ENCODE measurements at regions not wholly inside any gene's neighbourhood (a gene's known extent, or its start where the extent isn't known, plus 50 kb on each side); places are given as distances from the start of the nearest gene placed in this dataset.

DNA sequence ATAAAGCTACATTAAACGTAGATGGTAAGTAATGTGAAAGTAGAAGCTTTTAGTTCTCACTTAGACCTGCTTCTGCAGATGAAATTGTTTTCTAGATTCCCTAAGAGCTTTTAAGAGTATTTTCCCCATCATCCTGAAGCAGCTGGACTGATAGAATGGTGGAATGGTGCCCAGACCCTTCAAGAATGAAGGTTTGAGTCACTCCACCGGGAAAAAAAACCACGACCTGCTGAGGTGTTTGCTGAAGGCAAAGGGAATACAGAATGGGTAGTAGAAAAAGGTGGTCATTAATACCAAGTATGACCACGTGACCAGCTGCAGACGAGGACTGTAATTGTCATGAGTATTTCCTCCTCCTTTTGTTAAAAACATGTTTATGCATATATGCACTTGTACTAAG is 79.2 kb upstream of the PTPRZ1 start:
- no TSS peak for BruUV-seq (replicated peaks)
- ChIA-PET POLR2A (no interaction called here), CTCF (no interaction called here)
- no peaks in the 10 kb centered on the region for H3K9me3 ChIP-seq (ENCODE audit: control insufficient read depth, insufficient read depth, low read depth, low read length)
- ATAC-seq (no peak), DNase-seq (ENCODE audit: low read depth, low spot score) (no peak)
- no peak overlapping the region for H3K27ac ChIP-seq (ENCODE audit: low read length)
- no peak overlapping the region for H3K4me3 ChIP-seq (ENCODE audit: low read depth in 2 of 2, low read length in 2 of 2)
- no peaks in the 10 kb centered on the region for H3K27me3 ChIP-seq (ENCODE audit: control insufficient read depth, insufficient read depth, low read length)
- in situ Hi-C loops (cut with HindIII; ENCODE audit: low pct_unique_long_range_greater_than_20kb, low sequenced_read_pairs) (no loop called here), intact Hi-C loops (cut with micrococcal nuclease; ENCODE audit: unreplicated experiment) (no loop called here)
- no peak for TF ChIP-seq POLR2AphosphoS5 (IDR thresholded peaks at IDR 0.05; ENCODE audit: low read depth, low read length)
- H3K4me1 ChIP-seq (ENCODE audit: control insufficient read depth, insufficient read depth, low read length), result no peaks in the 10 kb centered on the region
- H3K36me3 ChIP-seq (ENCODE audit: control insufficient read depth, insufficient read depth, low read length), result no peaks in the 10 kb centered on the region

DNA sequence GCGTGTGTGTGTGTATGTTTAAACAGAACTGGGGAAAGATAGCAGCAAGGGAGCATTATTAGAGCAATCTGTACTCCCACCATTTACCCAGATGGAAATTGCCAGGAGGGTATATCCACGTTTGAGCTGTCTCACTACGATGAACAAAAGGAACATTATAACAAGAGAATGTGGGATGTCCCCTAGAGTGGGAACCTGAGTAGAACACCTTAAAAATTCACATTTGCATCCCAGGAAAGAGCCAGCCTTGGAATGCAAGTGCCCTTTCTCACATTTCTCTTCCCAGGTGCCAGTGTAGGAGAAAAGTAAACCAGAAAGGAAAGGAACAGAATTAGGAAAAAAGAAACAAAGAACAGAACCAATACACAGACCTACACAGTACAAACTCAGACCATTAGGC is 95.3 kb upstream of the PTPRZ1 start:
- in situ Hi-C loops (cut with HindIII; ENCODE audit: low pct_unique_long_range_greater_than_20kb, low sequenced_read_pairs) (no loop called here), intact Hi-C loops (cut with micrococcal nuclease; ENCODE audit: unreplicated experiment) (no loop called here)
- no peak for ATAC-seq
- Histone ChIP-seq H3K4me1 (ENCODE audit: control insufficient read depth, insufficient read depth, low read length) (no peaks in the 10 kb centered on the region), H3K4me3 (ENCODE audit: low read depth in 2 of 2, low read length in 2 of 2) (no peak overlapping the region), H3K36me3 (ENCODE audit: control insufficient read depth, insufficient read depth, low read length) (no peaks in the 10 kb centered on the region), H3K9me3 (ENCODE audit: control insufficient read depth, insufficient read depth, low read depth, low read length) (no peaks in the 10 kb centered on the region), H3K27me3 (ENCODE audit: control insufficient read depth, insufficient read depth, low read length) (no peaks in the 10 kb centered on the region), H3K27ac (ENCODE audit: low read length) (no peak overlapping the region)
- ChIA-PET POLR2A (no interaction called here), CTCF (no interaction called here)
- no TSS peak for BruUV-seq (replicated peaks)
- DNase-seq (ENCODE audit: low read depth, low spot score), result no peak
- TF ChIP-seq TCF7L2 (IDR thresholded peaks at IDR 0.05; ENCODE audit: low read depth, low read length) (no peak), POLR2AphosphoS5 (IDR thresholded peaks at IDR 0.05; ENCODE audit: low read depth, low read length) (no peak), SIN3A (IDR thresholded peaks at IDR 0.05; ENCODE audit: borderline replicate concordance, insufficient read depth, low read depth, low read length) (no peak)
- TF ChIP-seq, protein P1, sequence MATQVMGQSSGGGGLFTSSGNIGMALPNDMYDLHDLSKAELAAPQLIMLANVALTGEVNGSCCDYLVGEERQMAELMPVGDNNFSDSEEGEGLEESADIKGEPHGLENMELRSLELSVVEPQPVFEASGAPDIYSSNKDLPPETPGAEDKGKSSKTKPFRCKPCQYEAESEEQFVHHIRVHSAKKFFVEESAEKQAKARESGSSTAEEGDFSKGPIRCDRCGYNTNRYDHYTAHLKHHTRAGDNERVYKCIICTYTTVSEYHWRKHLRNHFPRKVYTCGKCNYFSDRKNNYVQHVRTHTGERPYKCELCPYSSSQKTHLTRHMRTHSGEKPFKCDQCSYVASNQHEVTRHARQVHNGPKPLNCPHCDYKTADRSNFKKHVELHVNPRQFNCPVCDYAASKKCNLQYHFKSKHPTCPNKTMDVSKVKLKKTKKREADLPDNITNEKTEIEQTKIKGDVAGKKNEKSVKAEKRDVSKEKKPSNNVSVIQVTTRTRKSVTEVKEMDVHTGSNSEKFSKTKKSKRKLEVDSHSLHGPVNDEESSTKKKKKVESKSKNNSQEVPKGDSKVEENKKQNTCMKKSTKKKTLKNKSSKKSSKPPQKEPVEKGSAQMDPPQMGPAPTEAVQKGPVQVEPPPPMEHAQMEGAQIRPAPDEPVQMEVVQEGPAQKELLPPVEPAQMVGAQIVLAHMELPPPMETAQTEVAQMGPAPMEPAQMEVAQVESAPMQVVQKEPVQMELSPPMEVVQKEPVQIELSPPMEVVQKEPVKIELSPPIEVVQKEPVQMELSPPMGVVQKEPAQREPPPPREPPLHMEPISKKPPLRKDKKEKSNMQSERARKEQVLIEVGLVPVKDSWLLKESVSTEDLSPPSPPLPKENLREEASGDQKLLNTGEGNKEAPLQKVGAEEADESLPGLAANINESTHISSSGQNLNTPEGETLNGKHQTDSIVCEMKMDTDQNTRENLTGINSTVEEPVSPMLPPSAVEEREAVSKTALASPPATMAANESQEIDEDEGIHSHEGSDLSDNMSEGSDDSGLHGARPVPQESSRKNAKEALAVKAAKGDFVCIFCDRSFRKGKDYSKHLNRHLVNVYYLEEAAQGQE (IDR thresholded peaks at IDR 0.05; ENCODE audit: insufficient read depth in 1 of 2, low read depth in 2 of 2, low read length in 1 of 2), result no peak
- TF ChIP-seq, protein P2, sequence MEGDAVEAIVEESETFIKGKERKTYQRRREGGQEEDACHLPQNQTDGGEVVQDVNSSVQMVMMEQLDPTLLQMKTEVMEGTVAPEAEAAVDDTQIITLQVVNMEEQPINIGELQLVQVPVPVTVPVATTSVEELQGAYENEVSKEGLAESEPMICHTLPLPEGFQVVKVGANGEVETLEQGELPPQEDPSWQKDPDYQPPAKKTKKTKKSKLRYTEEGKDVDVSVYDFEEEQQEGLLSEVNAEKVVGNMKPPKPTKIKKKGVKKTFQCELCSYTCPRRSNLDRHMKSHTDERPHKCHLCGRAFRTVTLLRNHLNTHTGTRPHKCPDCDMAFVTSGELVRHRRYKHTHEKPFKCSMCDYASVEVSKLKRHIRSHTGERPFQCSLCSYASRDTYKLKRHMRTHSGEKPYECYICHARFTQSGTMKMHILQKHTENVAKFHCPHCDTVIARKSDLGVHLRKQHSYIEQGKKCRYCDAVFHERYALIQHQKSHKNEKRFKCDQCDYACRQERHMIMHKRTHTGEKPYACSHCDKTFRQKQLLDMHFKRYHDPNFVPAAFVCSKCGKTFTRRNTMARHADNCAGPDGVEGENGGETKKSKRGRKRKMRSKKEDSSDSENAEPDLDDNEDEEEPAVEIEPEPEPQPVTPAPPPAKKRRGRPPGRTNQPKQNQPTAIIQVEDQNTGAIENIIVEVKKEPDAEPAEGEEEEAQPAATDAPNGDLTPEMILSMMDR (IDR thresholded peaks at IDR 0.05), result no peak

DNA sequence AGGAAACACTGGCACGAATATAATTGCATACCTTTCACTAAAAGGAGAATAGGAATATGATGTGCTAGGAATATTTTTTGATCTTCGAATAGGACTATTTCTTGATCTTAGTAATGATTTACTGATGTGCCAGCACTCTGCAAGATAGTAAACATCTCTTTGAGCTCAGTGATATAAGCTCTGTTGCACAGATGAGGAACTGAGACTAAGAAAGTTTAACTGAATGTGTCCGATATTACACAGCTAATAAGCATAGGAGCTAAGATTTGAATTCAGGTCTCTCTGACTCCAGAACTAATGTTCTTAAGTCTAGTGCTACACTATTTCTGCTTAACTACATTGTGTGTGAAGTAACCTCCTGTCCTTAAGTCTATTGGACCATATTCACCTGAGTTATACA is 98.4 kb upstream of the PTPRZ1 start:
- H3K4me1 ChIP-seq (ENCODE audit: control insufficient read depth, insufficient read depth, low read length), result no peaks in the 10 kb centered on the region
- ATAC-seq, result no peak
- TF ChIP-seq POLR2AphosphoS5 (IDR thresholded peaks at IDR 0.05; ENCODE audit: low read depth, low read length) (no peak), TCF7L2 (IDR thresholded peaks at IDR 0.05; ENCODE audit: low read depth, low read length) (no peak), SIN3A (IDR thresholded peaks at IDR 0.05; ENCODE audit: borderline replicate concordance, insufficient read depth, low read depth, low read length) (no peak)
- TF ChIP-seq, protein P2 (IDR thresholded peaks at IDR 0.05), result no peak
- TF ChIP-seq, protein P1 (IDR thresholded peaks at IDR 0.05; ENCODE audit: insufficient read depth in 1 of 2, low read depth in 2 of 2, low read length in 1 of 2), result no peak
- POLR2A ChIA-PET, result no interaction called here
- in situ Hi-C loops (cut with HindIII; ENCODE audit: low pct_unique_long_range_greater_than_20kb, low sequenced_read_pairs), result no loop called here
- no peak for DNase-seq (ENCODE audit: low read depth, low spot score)
- H3K9me3 ChIP-seq (ENCODE audit: control insufficient read depth, insufficient read depth, low read depth, low read length), result no peaks in the 10 kb centered on the region
- BruUV-seq (replicated peaks), result no TSS peak
- intact Hi-C loops (cut with micrococcal nuclease; ENCODE audit: unreplicated experiment), result no loop called here
- H3K27ac ChIP-seq (ENCODE audit: low read length), result no peak overlapping the region
- CTCF ChIA-PET, result no interaction called here
- H3K27me3 ChIP-seq (ENCODE audit: control insufficient read depth, insufficient read depth, low read length), result no peaks in the 10 kb centered on the region; the same call in 1 of the 2 replicates
- no peak overlapping the region for H3K4me3 ChIP-seq (ENCODE audit: low read depth in 2 of 2, low read length in 2 of 2)
- H3K36me3 ChIP-seq (ENCODE audit: control insufficient read depth, insufficient read depth, low read length), result no peaks in the 10 kb centered on the region
